Fibroblast of skin of right biceps (primary cell): ENCODE measurements at regions not wholly inside any gene's neighbourhood (a gene's known extent, or its start where the extent isn't known, plus 50 kb on each side); places are given as distances from the start of the nearest gene placed in this dataset.
"Not testable (repeated sequence)": the region's sequence is repeated elsewhere in the genome, so short reads cannot be mapped to it uniquely, and the experiment has no call there.

Experiments used
- DNase-seq: peaks from one replicate; pipeline ENCODE4 v3.0.0-alpha.2; 2013

- peak; percentile 9 for DNase-seq
Measured at GRCh38 chr13:65472336-65472735, 1757.8 kb downstream of the PCDH9 start.

- peak; percentile 63 for DNase-seq
Measured at GRCh38 chr13:65470781-65471180, 1759.4 kb downstream of the PCDH9 start.

GRCh38 chr13:65468628-65469027 lies 1761.5 kb downstream of the PCDH9 start:
- DNase-seq = peak; percentile 35

GRCh38 chr13:65461590-65461989 lies 1768.5 kb downstream of the PCDH9 start:
- peak; percentile 24 for DNase-seq

GRCh38 chr13:65460136-65460535 lies 1770.0 kb downstream of the PCDH9 start:
- peak; percentile 33 for DNase-seq

DNA sequence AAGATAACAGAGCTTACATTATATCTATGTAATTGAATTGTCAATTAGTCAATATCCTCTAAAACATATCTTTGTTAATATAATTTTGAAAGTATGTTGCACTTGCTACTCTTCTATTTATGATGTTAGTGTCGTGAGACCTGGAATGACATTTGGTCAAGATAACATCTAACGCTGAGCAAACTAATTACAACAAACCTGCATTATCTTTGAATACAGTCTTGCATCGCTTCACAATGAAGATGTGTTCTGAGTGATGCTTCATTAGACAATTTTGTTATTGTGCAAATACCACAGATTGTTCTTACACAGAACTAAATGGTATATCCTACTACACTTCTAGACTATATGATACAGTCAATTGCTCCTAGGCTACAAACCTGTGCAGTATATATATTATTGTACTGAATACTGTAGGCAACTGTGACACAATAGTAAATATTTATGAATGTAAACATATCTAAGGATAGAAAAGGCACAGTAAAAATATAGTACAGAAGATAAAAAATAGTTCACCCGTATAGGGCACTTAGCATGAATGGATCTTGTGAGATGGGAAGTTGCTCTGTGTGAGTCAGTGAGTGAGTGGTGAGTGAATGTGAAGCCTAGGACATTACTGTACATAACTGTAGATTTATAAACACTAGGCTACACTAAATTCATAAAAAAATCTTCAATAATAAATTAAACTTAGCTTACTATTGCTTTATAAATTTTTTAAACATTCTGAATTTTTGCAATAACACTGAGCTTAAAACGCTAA lies 1773.8 kb downstream of the PCDH9 start:
- DNase-seq = no peak

DNA sequence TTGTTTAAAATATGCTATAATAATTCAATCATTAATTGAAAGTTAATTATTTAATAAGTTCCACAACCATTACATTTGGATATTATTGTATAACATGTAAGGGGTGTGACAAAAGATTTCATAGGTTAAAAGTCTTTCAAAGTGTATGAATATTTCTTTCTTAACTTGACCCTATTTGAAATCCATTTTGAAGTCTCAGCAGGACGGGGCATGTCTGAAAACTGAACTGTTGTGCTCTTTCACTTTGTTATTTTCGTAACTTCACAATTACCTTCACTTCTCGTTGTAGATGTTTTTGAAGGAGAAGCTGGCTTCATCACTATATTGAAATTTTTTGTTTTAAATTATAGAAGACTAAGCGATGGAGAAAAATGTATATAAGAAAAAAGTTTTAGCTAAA lies 1775.7 kb downstream of the PCDH9 start:
- no peak for DNase-seq

- no peak for DNase-seq
Measured at GRCh38 chr13:65453982-65454381, 1776.2 kb downstream of the PCDH9 start.

DNA sequence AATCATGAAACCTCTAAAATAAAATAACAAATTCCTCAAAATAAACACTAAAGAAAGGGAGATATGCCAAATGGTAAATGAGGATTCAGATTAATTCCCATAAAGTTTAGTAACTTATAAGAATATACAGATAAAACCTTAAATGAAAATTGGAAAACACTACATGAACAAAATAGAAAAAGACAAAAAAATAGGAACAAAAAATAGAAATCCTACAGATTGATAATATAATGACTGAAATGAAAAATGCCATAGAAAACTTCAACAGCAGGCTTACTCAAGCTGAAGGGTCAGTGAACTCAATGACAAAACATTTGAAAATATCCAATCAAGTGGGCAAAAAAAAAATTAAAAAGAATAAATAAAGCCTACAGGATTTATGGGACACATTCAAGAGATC lies 1784.8 kb downstream of the PCDH9 start:
- DNase-seq = no peak

- no peak for DNase-seq
Measured at GRCh38 chr13:65435590-65435989, 1794.5 kb downstream of the PCDH9 start.

- peak; percentile 15 for DNase-seq
Measured at GRCh38 chr13:65417953-65418352, 1812.2 kb downstream of the PCDH9 start.

GRCh38 chr13:65416784-65417183 lies 1813.4 kb downstream of the PCDH9 start:
- peak; percentile 18 for DNase-seq

DNA sequence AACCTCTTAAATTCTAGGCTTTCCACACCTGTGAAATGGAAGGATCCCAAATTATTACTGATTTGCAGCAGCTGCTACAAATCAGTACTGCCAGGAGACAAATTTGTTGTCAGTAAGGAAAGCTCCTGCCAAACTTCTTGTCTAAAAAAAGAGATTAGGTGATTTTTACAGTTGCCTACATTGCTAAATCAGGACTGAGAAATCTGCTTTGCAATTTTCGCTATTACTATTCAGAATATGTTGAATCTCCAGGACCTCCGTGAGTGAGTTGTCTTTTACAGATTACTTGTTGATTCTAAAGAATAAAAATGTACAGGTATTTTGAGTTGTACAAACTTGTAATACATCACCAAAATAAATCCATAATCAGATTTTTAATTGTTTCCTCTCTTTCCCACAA lies 1815.9 kb downstream of the PCDH9 start:
- DNase-seq = peak; percentile 2

DNA sequence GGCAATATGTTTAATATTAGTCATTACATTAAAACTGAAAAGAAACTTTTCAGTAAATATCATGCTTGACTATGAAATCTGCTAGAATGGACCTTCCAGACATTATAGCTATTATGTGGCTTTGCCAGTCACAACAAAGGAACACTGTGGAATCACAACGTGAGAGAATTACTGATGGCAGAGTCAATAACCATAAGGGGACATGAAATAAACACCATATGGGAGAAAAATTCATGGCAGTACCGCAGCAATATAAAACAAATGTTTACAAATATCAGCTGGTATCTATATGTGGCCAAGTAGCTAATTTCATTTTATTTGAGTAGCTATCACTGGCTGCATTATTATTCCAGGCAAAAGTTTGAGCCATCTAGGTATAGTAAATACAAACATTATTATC lies 1818.6 kb downstream of the PCDH9 start:
- DNase-seq = no peak

- no peak for DNase-seq
Measured at GRCh38 chr13:65410791-65411190, 1819.3 kb downstream of the PCDH9 start.

DNA sequence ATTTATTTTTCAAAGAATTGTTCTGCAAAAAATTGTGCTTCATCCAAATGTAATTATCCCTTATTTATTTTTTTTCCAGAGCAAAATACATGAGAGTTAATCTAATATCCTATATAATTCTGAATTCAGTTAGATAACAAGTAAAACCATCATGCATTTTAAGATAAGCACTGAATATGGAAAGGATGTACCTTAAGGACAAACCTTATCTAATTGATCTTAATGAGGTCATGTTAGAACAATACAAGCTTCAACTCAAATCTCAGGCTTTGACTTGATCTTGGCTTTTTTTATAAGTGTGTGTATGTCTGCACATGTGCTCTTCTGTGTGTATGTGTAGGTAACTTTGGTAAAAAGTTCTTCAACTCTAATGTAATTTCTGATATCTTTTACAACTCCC lies 1828.8 kb downstream of the PCDH9 start:
- DNase-seq = no peak

GRCh38 chr13:65400702-65401101 lies 1829.4 kb downstream of the PCDH9 start:
- DNase-seq = no peak

GRCh38 chr13:65387743-65388347 lies 1842.3 kb downstream of the PCDH9 start:
- no peak for DNase-seq

- DNase-seq = peak; percentile 28
Measured at GRCh38 chr13:65378943-65379519, 1851.1 kb downstream of the PCDH9 start.

DNA sequence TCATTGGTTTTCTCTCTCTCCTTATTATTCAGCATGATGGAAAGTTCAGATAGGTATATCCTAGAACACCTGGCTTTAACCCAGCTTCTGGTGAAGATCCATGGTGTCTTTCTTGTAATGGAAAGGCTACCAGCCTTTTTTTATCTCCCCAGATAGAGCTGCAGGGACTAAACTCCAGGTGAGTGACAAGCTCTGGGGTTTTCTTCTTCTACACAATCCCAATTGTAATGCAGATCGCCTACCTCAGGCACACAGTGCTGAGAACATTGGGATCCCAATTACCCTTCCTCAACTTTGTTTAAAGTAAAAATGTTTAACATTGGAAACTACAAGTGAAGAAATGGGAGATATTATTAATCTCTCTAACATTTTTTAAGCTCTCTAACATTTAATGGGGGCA lies 1851.7 kb downstream of the PCDH9 start:
- no peak for DNase-seq

- DNase-seq = no peak
Measured at GRCh38 chr13:65368832-65369231, 1861.3 kb downstream of the PCDH9 start.

- DNase-seq = no peak
Measured at GRCh38 chr13:65353951-65354350, 1876.2 kb downstream of the PCDH9 start.

DNA sequence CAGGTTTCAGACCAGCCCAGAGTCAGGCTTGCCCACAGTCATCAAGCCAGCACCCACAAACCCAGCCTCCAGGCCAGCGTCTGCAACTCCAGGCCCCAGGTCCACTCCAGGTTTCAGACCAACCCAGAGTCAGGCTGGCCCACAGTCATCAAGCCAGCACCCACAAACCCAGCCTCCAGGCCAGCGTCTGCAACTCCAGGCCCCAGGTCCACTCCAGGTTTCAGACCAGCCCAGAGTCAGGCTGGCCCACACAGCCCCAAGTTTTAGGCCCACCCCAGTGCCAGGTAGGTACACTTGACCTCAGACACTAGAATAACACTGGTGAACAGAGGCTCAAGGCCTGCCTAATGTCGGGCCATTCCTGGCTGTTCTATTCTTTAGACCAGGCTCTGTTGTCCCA lies 1877.0 kb downstream of the PCDH9 start:
- DNase-seq = not testable (repeated sequence)

DNA sequence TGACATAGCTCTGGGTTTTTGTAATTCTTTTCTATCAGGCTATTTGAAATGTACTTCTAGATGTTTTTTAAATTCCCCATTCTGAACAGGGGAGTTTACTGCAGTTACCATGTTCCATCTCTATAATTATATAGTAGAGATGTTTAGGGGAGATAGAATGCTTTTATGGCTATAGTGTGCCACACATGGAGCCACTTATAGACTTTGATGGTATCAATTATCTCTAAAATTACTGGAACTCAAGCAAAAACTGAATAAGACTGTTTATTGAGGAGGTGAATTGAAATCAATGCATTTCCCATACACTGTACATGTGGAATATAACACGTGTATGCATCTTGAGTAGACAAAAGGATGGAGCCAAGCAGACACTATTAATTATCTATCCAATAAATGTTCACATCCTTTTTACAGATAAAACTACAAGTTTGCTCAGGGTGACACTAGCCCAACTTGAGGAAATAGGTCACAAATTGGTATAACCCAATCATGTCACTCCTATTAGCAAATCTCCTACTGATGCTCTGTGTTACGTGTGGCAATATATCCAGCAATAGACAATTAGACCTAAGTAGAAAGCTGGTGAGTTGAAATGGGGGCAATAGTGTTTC lies 1882.6 kb downstream of the PCDH9 start:
- no peak for DNase-seq
